Sigmoid colon (tissue), 6 donors: ENCODE measurements at regions not wholly inside any gene's neighbourhood (a gene's known extent, or its start where the extent isn't known, plus 50 kb on each side); places are given as distances from the start of the nearest gene placed in this dataset.

Experiments used
- DNase-seq: peaks from one replicate; pipeline ENCODE4 v3.0.0-alpha.2; 2019
- H3K27ac ChIP-seq, 4 donors: fragments of 200-600 bp; sonication (generic); one replicate each; pipeline ENCODE4 v1.5.1; 2016 to 2019; ENCODE audit warnings: mild to moderate bottlenecking in 1 of 4
- H3K27me3 ChIP-seq, 3 donors: fragments of 200-600 bp; sonication (generic); one replicate each; pipeline ENCODE4 v1.5.1; 2019; ENCODE audit warnings: mild to moderate bottlenecking in 1 of 3
- H3K36me3 ChIP-seq, 4 donors: fragments of 200-600 bp; sonication (generic); one replicate each; pipeline ENCODE4 v1.5.1; 2016 to 2019
- H3K4me1 ChIP-seq, 4 donors: fragments of 200-600 bp; sonication (generic); one replicate each; pipeline ENCODE4 v1.5.1; 2017 to 2019
- H3K4me3 ChIP-seq, 4 donors: fragments of 200-600 bp; sonication (generic); one replicate each; pipeline ENCODE4 v1.5.1; 2017 to 2019; ENCODE audit warnings: mild to moderate bottlenecking in 2 of 4, moderate library complexity in 1 of 4
- H3K9me3 ChIP-seq, 4 donors: fragments of 200-600 bp in 3 of 4; sonication (generic) in 3 of 4; one replicate each; pipeline versions ENCODE4 v1.5.1 to v1.6.1; 2013 to 2019
- CTCF ChIP-seq, 4 experiments: fragments of 450-650 bp in 3 of 4; fragments of 200-600 bp in 1 of 4; IDR thresholded peaks; one replicate each; pipeline ENCODE4 v1.5.1; 2016 to 2019; ENCODE audit warnings: antibody characterized with exemption in 4 of 4, mild to moderate bottlenecking in 3 of 4, moderate library complexity in 2 of 4
- EP300 ChIP-seq, 4 donors: sonication (generic); formaldehyde crosslinking; IDR thresholded peaks; one replicate each; pipeline ENCODE4 v1.6.1; 2017; ENCODE audit warnings: antibody characterized with exemption in 4 of 4
- POLR2A ChIP-seq, 2 donors: fragments of 450-650 bp; IDR thresholded peaks; one replicate each; pipeline ENCODE4 v1.6.1; 2016; ENCODE audit warnings: antibody characterized with exemption in 2 of 2, mild to moderate bottlenecking in 2 of 2, moderate library complexity in 2 of 2
- POLR2AphosphoS5 ChIP-seq, 4 donors: sonication (generic); formaldehyde crosslinking; IDR thresholded peaks; one replicate each; pipeline ENCODE4 v1.6.1; 2017; ENCODE audit warnings: antibody characterized with exemption in 4 of 4
- WGBS, 2 donors: extraction: QIAGEN DNeasy Blood & Tissue Kit; methylation state at CpG; one replicate each; pipeline ENCODE4 v1.1.7; 2013; 5-methylcytosine and 5-hydroxymethylcytosine counted together
- intact Hi-C: fragments of 100-400 bp; cut with DNase I; formaldehyde crosslinking; loops from one replicate; pipeline ENCODE4 v1.15.1; 2023
- donor health status: healthy with polysubstance abuse.
- donor health status: healthy.

- no peaks in the 10 kb centered on the region for H3K9me3 ChIP-seq
- H3K4me3 ChIP-seq = no peak overlapping the region
- no peaks in the 10 kb centered on the region for H3K36me3 ChIP-seq
- H3K27ac ChIP-seq = no peak overlapping the region
- TF ChIP-seq EP300 (IDR thresholded peaks at IDR 0.05) (no peak), POLR2AphosphoS5 (IDR thresholded peaks at IDR 0.05) (no peak), CTCF (IDR thresholded peaks at IDR 0.05) (no peak), POLR2A (IDR thresholded peaks at IDR 0.05) (no peak)
- H3K27me3 ChIP-seq = no peaks in the 10 kb centered on the region
- 48 to 62% methylated on average over 10 of the region's 10 CpGs for WGBS, 2 donors
- H3K4me1 ChIP-seq = no peaks in the 10 kb centered on the region
- intact Hi-C loops = no loop called here
- no peak for DNase-seq
Measured at GRCh38 chr12:127943481-127944210, 323.3 kb upstream of the TMEM132C start.

GRCh38 chr12:127944211-127944899 lies 322.6 kb upstream of the TMEM132C start:
- TF ChIP-seq POLR2AphosphoS5 (IDR thresholded peaks at IDR 0.05) (no peak), EP300 (IDR thresholded peaks at IDR 0.05) (no peak), CTCF (IDR thresholded peaks at IDR 0.05) (no peak), POLR2A (IDR thresholded peaks at IDR 0.05) (no peak)
- no peak overlapping the region for H3K4me3 ChIP-seq
- no peaks in the 10 kb centered on the region for H3K36me3 ChIP-seq
- H3K9me3 ChIP-seq = no peaks in the 10 kb centered on the region
- H3K27ac ChIP-seq = no peak overlapping the region
- 17 to 59% methylated on average over 9 of the region's 9 CpGs for WGBS, 2 donors
- intact Hi-C loops = no loop called here
- DNase-seq = no peak
- H3K27me3 ChIP-seq = no peaks in the 10 kb centered on the region
- H3K4me1 ChIP-seq = no peaks in the 10 kb centered on the region

- DNase-seq = no peak
- 89 to 92% methylated on average over 5 of the region's 5 CpGs for WGBS, 2 donors
- Histone ChIP-seq H3K27me3 (no peaks in the 10 kb centered on the region), H3K36me3 (no peaks in the 10 kb centered on the region), H3K4me3 (no peak overlapping the region), H3K27ac (no peak overlapping the region), H3K9me3 (no peaks in the 10 kb centered on the region), H3K4me1 (no peaks in the 10 kb centered on the region)
- TF ChIP-seq EP300 (IDR thresholded peaks at IDR 0.05) (no peak), POLR2A (IDR thresholded peaks at IDR 0.05) (no peak)
- intact Hi-C loops = no loop called here
Measured at GRCh38 chr12:127957001-127957660, 309.8 kb upstream of the TMEM132C start.

- Histone ChIP-seq H3K4me1 (no peaks in the 10 kb centered on the region), H3K27ac (no peak overlapping the region), H3K36me3 (no peaks in the 10 kb centered on the region), H3K9me3 (no peaks in the 10 kb centered on the region), H3K4me3 (no peak overlapping the region), H3K27me3 (no peaks in the 10 kb centered on the region)
- intact Hi-C loops = no loop called here
- no peak for DNase-seq
- no peak for TF ChIP-seq EP300 (IDR thresholded peaks at IDR 0.05)
- no peak for TF ChIP-seq POLR2A (IDR thresholded peaks at IDR 0.05)
- no peak for TF ChIP-seq CTCF (IDR thresholded peaks at IDR 0.05)
- 63 to 65% methylated on average over 5 of the region's 5 CpGs for WGBS, 2 donors
Measured at GRCh38 chr12:127962303-127962702, 304.7 kb upstream of the TMEM132C start.

GRCh38 chr12:127963933-127964332 lies 303.0 kb upstream of the TMEM132C start:
- WGBS, 2 donors = 78 to 80% methylated on average over 2 of the region's 2 CpGs
- intact Hi-C loops = no loop called here
- TF ChIP-seq CTCF (IDR thresholded peaks at IDR 0.05) (no peak), POLR2A (IDR thresholded peaks at IDR 0.05) (no peak), EP300 (IDR thresholded peaks at IDR 0.05) (no peak), POLR2AphosphoS5 (IDR thresholded peaks at IDR 0.05) (no peak)

More at GRCh38 chr12:127963933-127964332, 303.0 kb upstream of the TMEM132C start:
- H3K36me3 ChIP-seq = no peaks in the 10 kb centered on the region
- no peak overlapping the region for H3K27ac ChIP-seq
- no peaks in the 10 kb centered on the region for H3K27me3 ChIP-seq
- no peak overlapping the region for H3K4me3 ChIP-seq
- no peak for DNase-seq
- H3K4me1 ChIP-seq = no peaks in the 10 kb centered on the region
- H3K9me3 ChIP-seq = no peaks in the 10 kb centered on the region
